Neural progenitor cell (in vitro differentiated cells): ENCODE measurements at regions not wholly inside any gene's neighbourhood (a gene's known extent, or its start where the extent isn't known, plus 50 kb on each side); places are given as distances from the start of the nearest gene placed in this dataset.

Experiments used
- DNase-seq: peaks from one replicate; pipeline ENCODE4 v3.0.0-alpha.2; 2016; ENCODE audit warnings: low spot score
- H2AFZ ChIP-seq: fragments of 200-600 bp; sonication (generic); replicated peaks from 2 replicates; pipeline ENCODE4 v1.6.1; 2016; ENCODE audit warnings: antibody characterized with exemption
- H3F3A ChIP-seq: fragments of 200-600 bp; sonication (generic); 2 replicates; pipeline ENCODE4 v1.6.1; 2016; ENCODE audit warnings: antibody characterized with exemption, low read depth
- H3K27ac ChIP-seq: fragments of 200-600 bp; sonication (generic); 2 replicates; pipeline ENCODE4 v1.5.1; 2016; ENCODE audit warnings: mild to moderate bottlenecking
- H3K27me3 ChIP-seq: fragments of 200-600 bp; sonication (generic); 2 replicates; pipeline ENCODE4 v1.6.1; 2016; ENCODE audit warnings: mild to moderate bottlenecking, moderate library complexity
- H3K36me3 ChIP-seq: fragments of 200-600 bp; sonication (generic); 2 replicates; pipeline ENCODE4 v1.5.1; 2016
- H3K4me1 ChIP-seq: fragments of 200-600 bp; sonication (generic); 2 replicates; pipeline ENCODE4 v1.6.1; 2016; ENCODE audit warnings: mixed run types
- H3K4me2 ChIP-seq: fragments of 200-600 bp; sonication (generic); 2 replicates; pipeline ENCODE4 v1.6.1; 2016
- H3K4me3 ChIP-seq: fragments of 200-600 bp; sonication (generic); 2 replicates; pipeline ENCODE4 v1.5.1; 2016
- H3K79me2 ChIP-seq: fragments of 200-600 bp; sonication (generic); 2 replicates; pipeline ENCODE4 v1.6.1; 2016; ENCODE audit warnings: low read depth
- H3K9ac ChIP-seq: fragments of 200-600 bp; sonication (generic); 2 replicates; pipeline ENCODE4 v1.6.1; 2016
- H3K9me3 ChIP-seq: fragments of 200-600 bp; sonication (generic); 2 replicates; pipeline ENCODE4 v1.5.1; 2016; ENCODE audit warnings: low read depth
- H4K20me1 ChIP-seq: fragments of 200-600 bp; sonication (generic); 2 replicates; pipeline ENCODE4 v1.6.1; 2016; ENCODE audit warnings: low read depth
- H3K27ac Mint-ChIP-seq: 3 replicates; pipeline ENCODE4 v1.8.0; 2021; ENCODE audit warnings: mixed read lengths
- H3K27me3 Mint-ChIP-seq: 2 replicates; pipeline ENCODE4 v1.8.0; 2022; ENCODE audit warnings: low read depth, mild to moderate bottlenecking, inconsistent platforms, moderate library complexity, mixed read lengths; ENCODE audit not compliant: insufficient read depth
- H3K36me3 Mint-ChIP-seq: 3 replicates; pipeline ENCODE4 v1.8.0; 2021; ENCODE audit warnings: mixed read lengths
- H3K4me1 Mint-ChIP-seq: 3 replicates; pipeline ENCODE4 v1.8.0; 2021; ENCODE audit warnings: mixed read lengths
- H3K4me3 Mint-ChIP-seq: 3 replicates; pipeline ENCODE4 v1.8.0; 2021; ENCODE audit warnings: mild to moderate bottlenecking, moderate library complexity, mixed read lengths
- H3K9me3 Mint-ChIP-seq: 3 replicates; pipeline ENCODE4 v1.8.0; 2020; ENCODE audit warnings: mixed read lengths
- CTCF ChIP-seq: fragments of 200-600 bp; sonication (generic); IDR thresholded peaks from 2 replicates; pipeline ENCODE4 v1.5.1; 2017; ENCODE audit warnings: antibody characterized with exemption, mild to moderate bottlenecking
- EZH2 ChIP-seq: fragments of 200-600 bp; sonication (generic); IDR thresholded peaks from 2 replicates; pipeline ENCODE4 v1.6.1; 2017; ENCODE audit warnings: antibody characterized with exemption, mild to moderate bottlenecking, moderate library complexity
- EZH2phosphoT487 ChIP-seq: fragments of 200-600 bp; sonication (generic); IDR thresholded peaks from 2 replicates; pipeline ENCODE4 v1.6.1; 2017; ENCODE audit warnings: antibody characterized with exemption

- DNase-seq, result no peak
- no peak overlapping the region for H3K4me2 ChIP-seq
Measured at GRCh38 chr2:37829202-37829601, 95.9 kb upstream of the RMDN2 start.

GRCh38 chr2:37829616-37830395, 95.3 kb upstream of the RMDN2 start:
- no peak overlapping the region for H3K27ac Mint-ChIP-seq
- peaks cover 17% of the 10 kb centered on the region for H3K4me1 Mint-ChIP-seq
- Histone ChIP-seq H3K4me3 (no peak overlapping the region), H3K79me2 (no peaks in the 10 kb centered on the region), H2AFZ (no peak overlapping the region), H3K36me3 (no peaks in the 10 kb centered on the region), H3K4me2 (no peak overlapping the region), H3F3A (no peaks in the 10 kb centered on the region), H3K27ac (no peak overlapping the region), H3K9me3 (no peaks in the 10 kb centered on the region), H3K27me3 (no peaks in the 10 kb centered on the region), H3K9ac (no peak overlapping the region), H3K4me1 (no peaks in the 10 kb centered on the region), H4K20me1 (no peaks in the 10 kb centered on the region)
- TF ChIP-seq CTCF (no peak), EZH2 (no peak), EZH2phosphoT487 (no peak)
- peaks cover 3% of the 10 kb centered on the region for H3K9me3 Mint-ChIP-seq
- H3K36me3 Mint-ChIP-seq, result no peaks in the 10 kb centered on the region
- H3K27me3 Mint-ChIP-seq, result peaks cover 27% of the 10 kb centered on the region
- H3K4me3 Mint-ChIP-seq, result no peak overlapping the region
- DNase-seq, result no peak

More at GRCh38 chr2:37829202-37829601, 95.9 kb upstream of the RMDN2 start:
- Histone ChIP-seq H3K9ac (no peak overlapping the region), H4K20me1 (no peaks in the 10 kb centered on the region), H3K9me3 (no peaks in the 10 kb centered on the region), H3K36me3 (no peaks in the 10 kb centered on the region), H3K4me3 (no peak overlapping the region), H2AFZ (no peak overlapping the region), H3K27me3 (no peaks in the 10 kb centered on the region), H3K4me1 (no peaks in the 10 kb centered on the region), H3K79me2 (no peaks in the 10 kb centered on the region), H3F3A (no peaks in the 10 kb centered on the region), H3K27ac (no peak overlapping the region)
- no peaks in the 10 kb centered on the region for H3K36me3 Mint-ChIP-seq
- peaks cover 22% of the 10 kb centered on the region for H3K27me3 Mint-ChIP-seq
- no peak overlapping the region for H3K27ac Mint-ChIP-seq
- H3K9me3 Mint-ChIP-seq, result no peaks in the 10 kb centered on the region
- no peak overlapping the region for H3K4me3 Mint-ChIP-seq
- H3K4me1 Mint-ChIP-seq, result peaks cover 17% of the 10 kb centered on the region
- TF ChIP-seq EZH2, result no peak
- no peak for TF ChIP-seq EZH2phosphoT487
- no peak for TF ChIP-seq CTCF

- Histone ChIP-seq H3K27me3 (no peaks in the 10 kb centered on the region), H4K20me1 (no peaks in the 10 kb centered on the region), H3K4me3 (no peak overlapping the region), H3K4me2 (no peak overlapping the region), H3K9ac (no peak overlapping the region), H3F3A (no peaks in the 10 kb centered on the region), H3K9me3 (no peaks in the 10 kb centered on the region), H3K79me2 (no peaks in the 10 kb centered on the region), H3K27ac (no peak overlapping the region), H3K36me3 (no peaks in the 10 kb centered on the region), H2AFZ (no peak overlapping the region), H3K4me1 (no peaks in the 10 kb centered on the region)
- Mint-ChIP-seq H3K4me1 (peaks cover 17% of the 10 kb centered on the region), H3K36me3 (no peaks in the 10 kb centered on the region), H3K27me3 (peaks cover 30% of the 10 kb centered on the region), H3K9me3 (peaks cover 6% of the 10 kb centered on the region), H3K4me3 (no peak overlapping the region), H3K27ac (no peak overlapping the region)
- DNase-seq, result no peak
- no peak for TF ChIP-seq CTCF
- no peak for TF ChIP-seq EZH2
- TF ChIP-seq EZH2phosphoT487, result no peak
Measured at GRCh38 chr2:37830636-37831035, 94.5 kb upstream of the RMDN2 start.
